ENCODE measurements at regions not wholly inside any gene's neighbourhood (a gene's known extent, or its start where the extent isn't known, plus 50 kb on each side); places are given as distances from the start of the nearest gene placed in this dataset.

DNA sequence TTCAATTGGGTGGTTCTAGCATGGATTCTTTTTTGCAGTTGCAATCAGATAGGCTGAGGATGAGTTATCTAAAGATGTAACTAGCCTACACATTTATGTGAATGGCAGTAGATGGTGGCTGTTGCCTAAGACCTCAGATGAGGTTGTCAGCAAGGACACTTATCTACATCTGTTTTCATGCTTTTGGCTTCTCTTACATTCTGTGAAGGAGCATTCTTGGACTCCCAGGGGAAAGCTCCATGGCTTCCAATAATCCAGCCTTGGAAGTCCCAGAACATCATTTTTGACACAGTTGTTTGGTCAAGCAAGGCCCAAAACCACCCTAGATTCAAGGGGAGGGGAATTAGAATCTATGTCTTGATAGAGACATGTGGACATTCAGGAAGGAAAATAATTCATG is 332.2 kb upstream of the RBMS3 start:
- TF ChIP-seq, protein P1, sequence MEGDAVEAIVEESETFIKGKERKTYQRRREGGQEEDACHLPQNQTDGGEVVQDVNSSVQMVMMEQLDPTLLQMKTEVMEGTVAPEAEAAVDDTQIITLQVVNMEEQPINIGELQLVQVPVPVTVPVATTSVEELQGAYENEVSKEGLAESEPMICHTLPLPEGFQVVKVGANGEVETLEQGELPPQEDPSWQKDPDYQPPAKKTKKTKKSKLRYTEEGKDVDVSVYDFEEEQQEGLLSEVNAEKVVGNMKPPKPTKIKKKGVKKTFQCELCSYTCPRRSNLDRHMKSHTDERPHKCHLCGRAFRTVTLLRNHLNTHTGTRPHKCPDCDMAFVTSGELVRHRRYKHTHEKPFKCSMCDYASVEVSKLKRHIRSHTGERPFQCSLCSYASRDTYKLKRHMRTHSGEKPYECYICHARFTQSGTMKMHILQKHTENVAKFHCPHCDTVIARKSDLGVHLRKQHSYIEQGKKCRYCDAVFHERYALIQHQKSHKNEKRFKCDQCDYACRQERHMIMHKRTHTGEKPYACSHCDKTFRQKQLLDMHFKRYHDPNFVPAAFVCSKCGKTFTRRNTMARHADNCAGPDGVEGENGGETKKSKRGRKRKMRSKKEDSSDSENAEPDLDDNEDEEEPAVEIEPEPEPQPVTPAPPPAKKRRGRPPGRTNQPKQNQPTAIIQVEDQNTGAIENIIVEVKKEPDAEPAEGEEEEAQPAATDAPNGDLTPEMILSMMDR (IDR thresholded peaks at IDR 0.05): no peak
- TF ChIP-seq POLR2A (IDR thresholded peaks at IDR 0.05): no peak

Data from heart left ventricle (tissue), 13 donors.